Neutrophil (primary cell): ENCODE measurements at regions not wholly inside any gene's neighbourhood (a gene's known extent, or its start where the extent isn't known, plus 50 kb on each side); places are given as distances from the start of the nearest gene placed in this dataset.

ENCODE experiments used
- H3K27ac ChIP-seq: fragments of 200-600 bp; sonication (generic); 2 replicates; pipeline ENCODE4 v1.5.1; 2016; ENCODE audit warnings: mild to moderate bottlenecking, moderate library complexity
- H3K27me3 ChIP-seq: fragments of 200-600 bp; sonication (generic); 2 replicates; pipeline ENCODE4 v1.6.0; 2016; ENCODE audit warnings: mild to moderate bottlenecking
- H3K36me3 ChIP-seq: fragments of 200-600 bp; sonication (generic); 2 replicates; pipeline ENCODE4 v1.5.1; 2017
- H3K4me1 ChIP-seq, 2 experiments: fragments of 200-600 bp in 1 of 2; sonication (generic) in 1 of 2; 1 replicate in 1 of 2; 2 replicates in 1 of 2; pipeline versions ENCODE4 v1.5.1 to v1.6.1; 2013 to 2016; ENCODE audit warnings: low read depth in 1 of 2, low read length in 1 of 2, mild to moderate bottlenecking in 1 of 2, moderate library complexity in 1 of 2; ENCODE audit not compliant: control insufficient read depth in 1 of 2, insufficient read depth in 1 of 2
- H3K4me3 ChIP-seq, 2 experiments: fragments of 200-600 bp in 1 of 2; sonication (generic) in 1 of 2; 1 replicate in 1 of 2; 2 replicates in 1 of 2; pipeline ENCODE4 v1.5.1; 2013 to 2016; ENCODE audit warnings: low read depth in 1 of 2, low read length in 1 of 2, mild to moderate bottlenecking in 1 of 2, moderate library complexity in 1 of 2
- H3K9me3 ChIP-seq: fragments of 200-600 bp; sonication (generic); 2 replicates; pipeline ENCODE4 v1.5.1; 2016
- CTCF ChIP-seq: fragments of 200-600 bp; sonication (generic); IDR thresholded peaks from 2 replicates; pipeline ENCODE4 v1.5.1; 2016; ENCODE audit warnings: antibody characterized with exemption

- H3K27me3 ChIP-seq = no peaks in the 10 kb centered on the region
- no peaks in the 10 kb centered on the region for H3K36me3 ChIP-seq
- no peak for TF ChIP-seq CTCF
- H3K27ac ChIP-seq = no peak overlapping the region
- no peaks in the 10 kb centered on the region for H3K4me1 ChIP-seq
- H3K9me3 ChIP-seq = no peaks in the 10 kb centered on the region
- no peak overlapping the region for H3K4me3 ChIP-seq
These were observed 114.8 kb upstream of the WAC start for GRCh38 chr10:28418069-28418468.

GRCh38 chr10:28425422-28425821 is 107.5 kb upstream of the WAC start:
- H3K27me3 ChIP-seq = no peaks in the 10 kb centered on the region
- no peak for TF ChIP-seq CTCF
- H3K36me3 ChIP-seq = no peaks in the 10 kb centered on the region
- no peak overlapping the region for H3K4me3 ChIP-seq
- H3K27ac ChIP-seq = no peak overlapping the region
- H3K4me1 ChIP-seq = no peaks in the 10 kb centered on the region
- H3K9me3 ChIP-seq = no peaks in the 10 kb centered on the region

GRCh38 chr10:28426392-28427159 is 106.3 kb upstream of the WAC start:
- Histone ChIP-seq H3K9me3 (no peaks in the 10 kb centered on the region), H3K27me3 (no peaks in the 10 kb centered on the region), H3K4me1 (no peaks in the 10 kb centered on the region), H3K27ac (no peak overlapping the region), H3K4me3 (no peak overlapping the region), H3K36me3 (no peaks in the 10 kb centered on the region)
- TF ChIP-seq CTCF = no peak

- no peak for TF ChIP-seq CTCF
- Histone ChIP-seq H3K27me3 (no peaks in the 10 kb centered on the region), H3K9me3 (no peaks in the 10 kb centered on the region), H3K36me3 (no peaks in the 10 kb centered on the region), H3K27ac (no peak overlapping the region), H3K4me3 (no peak overlapping the region), H3K4me1 (peaks cover 6% of the 10 kb centered on the region in 2 experiments)
These were observed 105.5 kb upstream of the WAC start for GRCh38 chr10:28427376-28427775.

- Histone ChIP-seq H3K4me3 (no peak overlapping the region), H3K27ac (no peak overlapping the region), H3K27me3 (no peaks in the 10 kb centered on the region), H3K4me1 (peaks cover 11% of the 10 kb centered on the region in 2 experiments), H3K36me3 (no peaks in the 10 kb centered on the region), H3K9me3 (no peaks in the 10 kb centered on the region)
- TF ChIP-seq CTCF = no peak
These were observed 103.9 kb upstream of the WAC start for GRCh38 chr10:28429045-28429444.
